Stromal cell of bone marrow (primary cell): ENCODE measurements at regions not wholly inside any gene's neighbourhood (a gene's known extent, or its start where the extent isn't known, plus 50 kb on each side); places are given as distances from the start of the nearest gene placed in this dataset.
"Not testable (repeated sequence)": the region's sequence is repeated elsewhere in the genome, so short reads cannot be mapped to it uniquely, and the experiment has no call there.

Experiments used
- DNase-seq: peaks from one replicate; pipeline ENCODE4 v3.0.0-alpha.2; 2012; ENCODE audit warnings: low read depth

DNA sequence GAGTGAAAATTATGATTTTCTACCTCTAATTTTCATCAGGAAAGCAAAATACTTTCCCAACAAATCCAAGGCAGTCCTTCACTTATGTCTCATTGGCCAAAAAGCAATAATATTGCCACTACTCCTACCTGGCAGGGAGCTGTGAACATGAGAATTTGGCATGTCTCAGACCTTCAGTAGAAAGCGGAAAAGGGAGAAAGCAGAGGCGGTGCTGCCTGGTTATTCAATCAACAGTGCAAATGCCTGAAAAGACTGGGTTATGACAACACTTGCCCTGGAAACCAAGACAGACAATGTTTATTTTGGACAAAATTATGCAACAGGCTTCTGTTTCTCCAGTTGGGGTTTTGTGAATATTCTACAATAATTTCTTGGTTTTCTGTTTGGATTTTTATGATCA is 194.4 kb downstream of the TAF11L14 start:
- peak; percentile 81 for DNase-seq

DNA sequence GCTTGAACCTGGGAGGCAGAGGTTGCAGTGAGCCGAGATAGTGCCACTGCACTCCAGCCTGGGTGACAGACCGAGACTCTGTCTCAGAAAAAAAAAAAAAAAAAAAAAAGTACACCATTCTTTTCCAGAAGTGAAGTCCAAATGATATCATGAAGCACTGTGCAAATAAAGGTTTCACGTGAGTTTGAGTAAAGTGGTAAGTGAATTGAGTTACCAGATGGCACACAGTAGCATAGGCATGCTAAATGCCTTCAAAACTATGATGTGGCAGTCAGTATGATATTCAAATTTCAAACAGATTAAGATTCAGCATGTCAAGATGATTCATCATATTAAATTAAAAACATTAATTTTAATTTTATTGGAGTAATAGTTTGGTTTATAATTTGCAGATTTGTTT is 195.2 kb downstream of the TAF11L14 start:
- no peak for DNase-seq

DNA sequence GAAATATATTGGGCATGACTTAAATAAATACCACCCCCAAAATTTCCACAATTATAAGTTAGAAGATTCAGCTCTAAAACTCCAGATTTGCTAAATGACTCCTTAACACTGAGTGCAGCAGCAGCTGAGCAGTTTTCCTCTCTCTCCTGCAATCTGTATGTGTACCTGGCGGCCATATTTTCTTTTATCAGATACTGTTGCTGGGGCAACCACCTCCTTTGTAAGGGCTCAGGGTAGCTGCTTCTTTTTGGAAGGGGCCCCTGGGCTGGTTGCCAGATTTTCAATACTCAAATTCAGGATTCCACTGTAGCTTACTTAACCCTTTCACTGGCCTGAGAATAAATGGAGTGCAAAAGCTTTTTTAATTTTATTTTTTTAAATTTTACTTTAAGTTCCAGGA is 197.0 kb downstream of the TAF11L14 start:
- no peak for DNase-seq

DNA sequence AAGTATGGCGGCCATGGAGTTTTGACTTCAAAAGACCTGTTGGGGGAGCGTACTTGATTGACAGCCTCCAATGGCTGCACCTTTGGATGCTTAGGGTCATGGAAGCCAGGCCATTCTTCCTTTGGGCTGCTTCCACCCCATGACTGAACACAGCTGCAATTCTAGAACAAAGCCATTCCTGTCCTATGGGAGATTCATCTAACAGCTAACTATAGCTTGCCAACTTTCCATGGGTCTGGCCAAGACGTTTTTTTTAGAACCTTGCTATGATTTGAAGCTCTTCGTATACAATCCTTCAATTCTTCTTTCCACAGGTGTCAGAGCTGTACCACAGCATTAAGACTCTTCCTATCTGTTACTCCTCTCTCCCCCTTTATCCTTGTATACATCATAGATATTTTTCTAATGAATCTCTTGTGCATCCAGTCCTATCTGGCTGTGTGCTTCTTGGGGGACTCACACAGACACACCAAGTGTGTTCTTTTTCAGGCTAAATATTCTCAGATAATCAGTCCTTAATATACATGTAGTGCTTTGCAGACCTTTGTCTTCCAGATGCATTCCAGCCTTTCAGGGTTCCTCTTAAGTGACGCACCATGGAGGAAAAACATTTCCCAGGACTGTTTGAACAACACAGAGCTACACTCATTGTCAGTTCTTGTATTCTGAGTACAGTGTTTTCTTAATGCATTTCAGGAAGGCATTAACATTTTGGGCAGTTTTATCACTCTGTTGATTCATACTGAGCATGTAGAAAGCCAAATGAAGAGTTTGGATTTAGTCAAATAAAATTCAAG is 198.9 kb downstream of the TAF11L14 start:
- DNase-seq: peak; percentile 31

DNA sequence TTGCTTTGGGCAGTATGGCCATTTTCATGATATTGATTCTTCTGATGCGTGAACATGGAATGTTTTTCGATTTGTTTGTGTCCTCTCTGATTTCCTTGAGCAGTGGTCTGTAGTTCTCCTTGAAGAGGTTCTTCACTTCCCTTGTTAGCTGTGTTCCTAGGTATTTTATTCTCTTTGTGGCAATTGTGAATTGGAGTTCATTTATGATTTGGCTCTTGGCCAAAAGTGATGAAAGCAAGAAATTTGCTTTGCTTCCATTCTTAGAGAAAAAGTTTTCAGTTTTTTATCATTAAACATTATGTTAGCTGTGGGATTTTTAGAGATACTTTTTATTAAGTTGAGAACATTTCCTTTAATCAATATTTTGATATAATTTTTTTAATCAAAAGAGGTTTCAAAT is 203.5 kb downstream of the TAF11L14 start:
- no peak for DNase-seq

DNA sequence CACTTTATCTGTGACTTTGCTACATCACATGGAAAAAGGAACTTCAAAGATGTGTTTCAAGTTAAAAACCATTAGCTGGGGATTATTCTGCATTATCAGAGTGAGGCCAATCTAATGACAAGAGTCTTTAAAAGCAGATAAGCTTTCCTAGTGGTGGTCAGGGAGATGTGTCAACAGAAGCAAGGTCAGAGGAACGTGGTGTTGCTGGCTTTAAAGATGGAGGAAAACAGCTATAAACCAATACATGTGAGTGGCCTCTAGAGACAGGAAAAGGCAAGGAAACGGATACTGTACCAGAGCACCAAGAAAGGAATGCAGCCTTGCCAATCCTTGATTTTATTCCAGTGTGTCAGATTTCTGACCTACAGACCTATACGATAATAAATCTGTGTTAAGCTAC is 204.2 kb downstream of the TAF11L14 start:
- no peak for DNase-seq

DNA sequence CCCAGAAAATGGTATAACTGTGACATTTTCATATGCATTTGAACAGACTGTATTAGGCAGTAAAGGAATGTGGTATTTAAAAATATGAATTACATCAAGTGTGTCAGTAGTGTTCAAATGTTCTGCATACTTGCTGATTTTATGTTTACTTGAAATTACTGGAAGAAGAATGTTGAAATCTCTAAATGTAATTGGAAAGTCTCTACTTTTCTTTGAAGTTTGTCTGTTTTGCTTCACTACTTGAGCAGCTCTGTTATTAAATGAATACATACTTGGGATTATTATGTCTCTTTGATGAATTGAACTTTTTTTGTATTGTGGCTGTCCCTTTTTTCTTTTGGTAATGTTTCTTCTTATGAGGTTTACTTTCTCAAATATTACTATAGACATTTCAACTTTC is 205.6 kb downstream of the TAF11L14 start:
- no peak for DNase-seq

DNA sequence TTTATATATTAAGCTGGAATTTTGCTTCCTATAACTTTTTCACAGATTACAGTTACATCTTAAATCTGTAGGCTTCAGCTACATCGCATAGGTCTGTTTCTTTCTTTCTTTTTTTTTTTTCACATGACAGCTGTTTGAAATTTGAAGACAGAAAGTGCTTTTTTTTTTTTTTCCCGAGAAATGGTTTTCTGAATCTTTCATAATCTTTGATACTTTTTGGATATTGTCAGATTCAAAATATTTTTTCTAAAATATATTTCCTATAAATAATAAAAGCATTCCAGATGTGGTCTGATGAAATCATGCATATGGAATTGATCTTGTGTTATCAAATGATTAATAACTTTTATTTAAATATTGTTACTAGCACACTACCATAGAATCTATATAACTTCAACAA is 212.2 kb downstream of the TAF11L14 start:
- no peak for DNase-seq

DNA sequence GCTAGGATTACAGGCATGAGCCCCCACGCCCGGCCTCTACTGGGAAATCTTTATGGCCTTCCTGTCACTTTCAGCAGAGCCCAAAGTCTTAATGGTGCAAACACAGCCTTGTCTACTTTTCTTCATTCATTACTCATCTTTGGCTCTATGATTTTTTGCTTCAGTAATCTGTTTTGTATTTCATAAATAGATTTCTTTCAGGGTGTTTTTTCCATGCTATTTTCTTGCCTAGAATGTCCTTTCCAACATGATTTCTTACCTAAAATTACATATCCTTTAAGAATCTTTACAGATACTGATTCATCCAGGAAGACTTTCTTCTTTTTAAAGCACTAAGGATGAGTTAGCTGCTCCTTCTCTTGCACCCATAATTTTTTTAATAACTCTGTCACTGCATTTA is 213.0 kb downstream of the TAF11L14 start:
- no peak for DNase-seq

DNA sequence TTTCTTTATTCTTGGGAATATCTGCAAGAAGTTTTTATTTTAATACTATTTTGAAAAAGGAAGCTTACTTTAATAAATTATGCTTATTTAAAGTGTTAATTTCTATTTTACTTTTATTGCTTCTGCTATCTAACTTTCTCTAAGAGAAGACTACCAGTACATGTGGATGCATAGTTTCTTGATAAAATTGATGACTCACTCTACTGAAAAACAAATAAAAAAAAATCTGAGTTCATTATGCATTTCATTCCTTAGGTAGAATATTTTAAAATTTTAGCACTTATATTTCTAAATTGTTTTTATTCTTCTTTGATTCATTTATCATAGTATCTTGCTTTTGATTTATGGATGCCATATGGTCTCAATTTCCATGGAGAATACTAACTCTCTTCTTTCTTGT is 217.9 kb downstream of the TAF11L14 start:
- DNase-seq: no peak

DNA sequence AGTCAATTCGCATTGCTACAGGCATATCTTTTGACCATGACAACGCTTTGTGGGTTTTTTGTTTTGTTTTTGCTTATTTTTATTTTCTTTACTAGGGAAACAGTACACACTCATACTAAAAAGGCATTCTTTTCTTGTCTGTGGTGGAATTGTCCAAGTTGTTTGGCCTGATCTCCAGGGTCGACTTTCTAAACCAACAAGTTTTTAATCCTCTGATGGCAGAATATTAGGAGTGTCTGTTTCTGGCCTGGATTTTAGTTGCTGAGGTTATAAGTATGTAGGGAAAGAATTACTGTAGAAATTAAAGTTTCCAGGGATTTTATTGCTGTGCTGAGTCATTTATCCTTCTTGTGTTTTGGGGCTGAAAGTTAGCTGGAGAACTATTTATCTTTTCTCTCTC is 218.5 kb downstream of the TAF11L14 start:
- DNase-seq: peak; percentile 87

DNA sequence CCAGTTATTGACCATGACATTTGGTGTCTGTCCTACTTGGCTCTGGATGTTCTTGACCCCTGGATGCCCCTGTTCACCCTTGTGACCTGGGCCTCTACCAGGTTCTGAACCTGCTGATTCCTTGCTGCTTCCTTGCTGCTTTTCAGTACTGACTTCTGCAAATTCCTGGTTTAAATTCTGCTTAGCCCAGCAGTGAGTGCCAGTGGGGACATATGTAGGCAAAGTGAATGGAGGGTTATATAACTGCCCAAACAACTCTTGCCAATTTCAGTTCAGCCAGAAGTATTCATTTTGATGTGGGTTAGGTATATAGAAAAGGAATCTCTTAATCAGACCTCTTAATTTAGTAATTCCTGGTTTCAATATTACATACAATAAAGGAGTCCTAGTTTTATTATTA is 220.6 kb downstream of the TAF11L14 start:
- no peak for DNase-seq

DNA sequence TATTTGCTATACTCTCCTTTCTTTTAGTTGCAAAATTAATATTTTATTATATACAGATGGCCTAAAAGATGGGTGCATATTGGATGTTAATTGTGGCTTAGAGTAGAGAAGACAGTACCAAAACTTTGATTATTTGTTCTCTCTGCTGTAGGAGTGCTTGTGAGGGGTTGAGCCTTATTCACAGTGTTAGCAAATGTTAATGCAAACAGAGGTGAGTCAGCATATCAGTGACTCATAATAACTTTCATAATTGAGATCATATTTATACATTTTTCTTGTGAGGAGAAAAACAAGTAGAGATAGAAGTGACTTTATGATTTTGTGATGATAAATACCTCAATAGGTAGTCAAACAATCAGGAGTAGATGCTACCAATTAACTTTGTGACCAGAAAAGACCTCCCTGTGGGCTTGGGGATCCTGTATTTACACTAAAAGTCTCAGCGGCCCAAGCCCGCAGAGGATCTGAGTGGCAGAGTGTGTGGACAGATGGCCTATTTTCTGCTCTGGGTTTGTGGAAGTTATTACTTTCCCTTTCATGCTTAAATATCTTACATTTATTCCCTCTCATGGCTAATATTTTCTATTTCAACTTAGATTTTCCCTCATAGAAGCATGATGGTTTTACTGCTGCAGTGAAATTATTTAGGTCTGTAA is 226.5 kb downstream of the TAF11L14 start:
- no peak for DNase-seq

DNA sequence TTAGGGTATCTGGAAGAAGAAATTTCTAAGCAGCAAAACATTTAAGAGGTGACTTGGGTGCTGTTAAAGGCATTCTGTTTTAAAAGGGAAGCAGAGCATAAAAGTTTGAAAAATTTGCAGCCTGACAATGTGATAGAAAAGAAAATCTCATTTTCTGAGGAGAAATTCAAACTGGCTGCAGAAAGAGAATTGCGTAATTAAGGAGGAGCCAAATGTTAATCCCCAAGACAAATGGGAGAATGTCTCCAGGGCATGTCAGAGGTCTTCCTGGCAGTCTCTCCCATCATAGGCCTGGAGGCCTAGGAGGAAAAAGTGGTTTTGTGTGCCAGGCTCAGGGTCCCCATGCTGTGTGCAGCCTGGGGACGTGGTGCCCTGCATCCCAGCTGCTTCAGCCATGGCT is 230.6 kb downstream of the TAF11L14 start:
- not testable (repeated sequence) for DNase-seq

DNA sequence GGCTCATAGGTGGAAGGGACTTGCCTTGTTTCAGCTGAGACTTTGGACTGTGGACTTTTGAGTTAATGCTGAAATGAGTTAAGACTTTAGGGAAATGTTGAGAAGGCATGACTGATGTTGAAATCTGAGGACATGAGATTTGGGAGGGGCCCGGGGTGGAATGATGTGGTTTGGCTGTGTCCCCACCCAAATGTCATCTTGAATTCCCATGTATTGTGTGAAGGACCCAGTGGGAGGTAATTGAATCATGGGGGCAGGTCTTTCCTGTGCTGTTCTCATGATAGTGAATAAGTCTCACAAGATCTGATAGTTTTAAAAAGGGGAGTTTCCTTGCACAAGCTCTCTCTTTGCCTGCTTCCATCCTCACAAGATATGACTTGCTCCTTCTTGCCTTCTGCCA is 231.7 kb downstream of the TAF11L14 start:
- DNase-seq: peak; percentile 86

DNA sequence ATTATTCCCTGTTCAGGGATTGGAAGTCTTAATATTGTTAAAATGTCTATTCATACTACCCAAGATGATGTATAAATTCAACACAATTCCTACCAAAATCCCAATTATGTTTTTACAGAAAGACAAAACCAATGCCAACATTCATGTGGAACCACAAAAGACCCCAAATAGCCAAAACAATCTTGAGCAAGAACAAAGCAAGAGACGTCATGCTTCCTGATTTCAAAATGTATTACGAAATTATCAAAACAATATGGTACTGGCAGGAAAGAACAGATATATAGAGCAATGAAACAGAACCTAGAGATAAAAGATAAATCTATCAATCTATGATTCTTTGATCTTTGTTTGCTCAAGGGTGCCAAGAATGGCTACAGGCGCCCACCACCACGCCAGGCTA is 237.9 kb downstream of the TAF11L14 start:
- DNase-seq: no peak

DNA sequence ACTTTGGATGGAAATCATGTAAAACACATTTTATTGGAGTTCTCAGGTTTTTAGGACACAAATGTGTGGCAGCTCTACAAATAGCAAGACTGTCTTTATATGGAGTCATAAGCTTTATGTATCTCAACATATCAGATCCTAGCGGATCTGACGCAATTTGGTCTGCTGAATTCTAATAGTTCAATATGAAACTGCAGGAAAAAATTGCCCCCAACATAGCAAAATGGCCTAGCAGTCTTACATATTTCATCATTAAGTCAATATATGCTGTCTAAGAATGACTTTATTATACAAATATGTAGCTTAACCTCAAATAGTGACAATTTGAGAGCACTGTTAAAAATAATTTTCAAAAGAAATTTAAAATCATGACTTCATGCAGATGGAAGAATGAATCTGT is 244.3 kb downstream of the TAF11L14 start:
- no peak for DNase-seq

DNA sequence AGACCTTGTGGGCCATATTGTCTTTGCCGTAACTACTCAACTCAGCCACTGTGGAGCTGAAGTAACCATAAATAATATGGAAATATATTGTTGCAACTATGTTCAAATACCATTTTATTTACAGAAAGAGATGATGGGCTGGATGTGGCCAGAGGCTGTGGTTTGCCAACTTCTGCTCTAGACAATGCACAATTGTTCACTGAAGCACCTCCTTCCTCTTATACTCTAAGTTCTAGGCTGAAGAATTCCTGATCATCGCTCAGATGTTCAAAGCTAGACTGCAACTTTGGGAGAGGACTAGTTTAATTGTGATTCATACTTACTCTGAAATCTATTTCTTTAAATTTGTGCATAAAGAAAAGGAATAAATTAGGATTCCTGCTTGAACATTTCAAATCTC is 245.0 kb downstream of the TAF11L14 start:
- no peak for DNase-seq

DNA sequence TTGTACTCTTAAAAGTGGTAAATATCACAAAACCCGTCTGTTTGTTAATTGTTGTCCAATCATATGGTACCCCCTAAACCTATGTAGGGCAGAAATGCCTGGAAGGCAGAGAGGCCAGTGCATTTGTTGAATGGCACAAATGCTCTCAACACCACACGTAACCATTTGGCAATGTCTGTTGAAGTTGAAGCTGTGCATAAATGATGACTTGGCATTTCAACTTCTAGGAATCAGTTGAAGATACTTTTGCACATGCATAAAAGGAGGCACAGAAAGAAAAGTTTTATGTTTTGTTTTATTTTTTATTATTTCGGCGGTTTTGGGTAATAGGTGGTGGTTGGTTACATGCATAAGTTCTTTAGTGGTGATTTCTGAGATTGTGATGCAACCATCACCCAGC is 246.6 kb downstream of the TAF11L14 start:
- no peak for DNase-seq

DNA sequence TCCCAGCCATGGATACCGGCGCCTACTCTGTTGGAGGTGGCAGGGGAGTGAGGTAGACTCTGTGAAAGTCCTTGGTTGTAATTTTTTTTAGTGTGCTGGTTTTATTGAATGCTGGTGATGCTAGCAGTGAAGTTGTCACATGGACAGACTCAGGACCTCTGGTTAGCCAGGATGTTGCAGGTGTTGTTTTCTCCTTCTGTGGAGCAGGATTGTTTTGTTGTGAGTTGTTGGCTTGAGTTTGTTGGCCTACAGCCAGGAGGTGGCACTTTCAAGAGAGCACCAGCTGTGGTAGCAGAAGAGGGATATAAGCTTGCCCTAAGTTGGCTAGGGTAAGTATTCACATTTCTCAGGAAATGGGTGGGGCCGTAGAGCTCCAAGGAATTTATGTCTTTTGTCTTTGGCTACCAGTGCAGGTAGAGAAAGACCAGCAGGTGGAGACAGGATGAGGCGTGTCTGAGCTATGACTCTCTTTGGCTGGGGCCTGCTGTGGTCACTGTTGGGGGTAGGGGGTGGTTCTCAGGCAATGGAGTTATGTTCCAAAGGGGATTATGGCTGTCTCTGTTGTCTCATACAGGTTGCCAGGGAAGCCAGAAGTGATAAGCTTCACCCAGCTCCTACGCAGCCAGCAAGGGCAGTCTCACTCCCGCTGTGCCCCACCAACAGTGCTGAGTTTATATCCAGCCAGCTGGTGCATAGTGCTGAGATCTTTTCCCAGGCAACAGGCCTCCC is 248.7 kb downstream of the TAF11L14 start:
- DNase-seq: no peak

DNA sequence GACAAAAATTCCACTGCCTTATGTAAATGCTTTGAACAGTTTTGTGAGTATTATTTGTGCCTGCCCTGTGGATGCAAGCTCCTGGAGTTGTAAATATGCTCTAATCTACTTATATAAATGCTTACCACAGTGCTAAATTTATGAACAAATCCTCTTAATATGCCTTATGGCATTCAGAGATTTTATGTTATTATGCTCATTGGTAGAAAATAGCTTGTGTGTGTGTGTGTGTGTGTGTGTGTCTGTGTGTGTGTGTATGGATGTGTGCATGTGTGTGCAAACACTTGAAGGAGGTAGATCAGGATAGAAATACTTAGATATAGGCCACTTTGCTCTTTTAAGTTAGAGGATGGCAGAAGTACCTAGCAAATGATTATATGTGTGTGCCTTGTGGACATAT is 253.9 kb downstream of the TAF11L14 start:
- no peak for DNase-seq

DNA sequence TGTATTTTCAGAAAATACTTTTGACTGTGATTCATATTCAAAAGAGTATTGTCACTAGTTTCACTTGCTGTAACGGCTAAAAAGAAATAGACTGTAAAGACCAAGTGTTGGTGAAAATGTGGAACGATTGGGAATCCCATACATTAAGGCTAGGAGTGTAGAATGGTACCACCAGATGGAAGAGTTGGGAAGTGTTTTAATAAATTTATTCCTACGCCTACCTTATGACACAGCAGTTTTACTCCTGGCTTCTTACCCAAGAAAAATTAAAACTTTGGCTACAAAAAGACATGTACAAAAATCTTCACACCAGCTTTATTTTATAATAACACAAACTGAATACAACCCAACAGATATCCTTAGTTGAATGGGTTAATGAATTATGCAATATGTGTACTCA is 256.2 kb downstream of the TAF11L14 start:
- DNase-seq: no peak

DNA sequence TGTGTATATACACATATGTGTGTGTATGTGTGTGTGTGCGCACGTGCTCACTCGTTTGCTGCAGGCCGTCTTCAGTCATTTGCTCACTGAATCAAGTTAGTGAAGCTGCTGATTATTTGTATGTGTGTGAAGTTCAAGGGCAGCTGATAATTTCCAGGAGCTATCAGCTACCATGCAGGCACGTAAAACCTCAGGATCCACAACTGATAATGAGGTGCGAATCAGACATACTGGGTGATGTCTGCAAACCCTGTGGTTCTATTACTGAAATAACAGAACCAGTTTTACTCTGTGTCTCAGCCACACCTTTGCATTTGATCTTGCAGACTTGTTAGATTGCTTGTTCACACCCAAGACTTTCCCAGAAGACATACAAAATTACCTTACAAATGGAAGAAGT is 257.6 kb downstream of the TAF11L14 start:
- DNase-seq: no peak
